Right hindlimb (tissue), 1 donor: ENCODE measurements at regions not wholly inside any gene's neighbourhood (a gene's known extent, or its start where the extent isn't known, plus 50 kb on each side); places are given as distances from the start of the nearest gene placed in this dataset.
"Not testable (repeated sequence)": the region's sequence is repeated elsewhere in the genome, so short reads cannot be mapped to it uniquely, and the experiment has no call there.

ENCODE experiments used
- DNase-seq: peaks from one replicate; pipeline ENCODE4 v3.0.0-alpha.2; 2018

- DNase-seq: not testable (repeated sequence)
These were observed 501.3 kb downstream of the COL12A1 start for GRCh38 chr6:74704540-74704939.

GRCh38 chr6:74690365-74690764 is 515.5 kb downstream of the COL12A1 start:
- no peak for DNase-seq

GRCh38 chr6:74689601-74690000 is 516.3 kb downstream of the COL12A1 start:
- DNase-seq: peak; percentile 82

- DNase-seq: no peak
These were observed 528.4 kb downstream of the COL12A1 start for GRCh38 chr6:74677463-74677862.

- DNase-seq: no peak
These were observed 528.9 kb downstream of the COL12A1 start for GRCh38 chr6:74676906-74677305.

- no peak for DNase-seq
These were observed 531.5 kb downstream of the COL12A1 start for GRCh38 chr6:74674377-74674776.

- peak; percentile 39 for DNase-seq
These were observed 534.3 kb downstream of the COL12A1 start for GRCh38 chr6:74671558-74672025.

GRCh38 chr6:74658391-74658790 is 547.5 kb downstream of the COL12A1 start:
- no peak for DNase-seq

- DNase-seq: no peak
These were observed 547.9 kb downstream of the COL12A1 start for GRCh38 chr6:74657931-74658330.

GRCh38 chr6:74657011-74657410 is 548.8 kb downstream of the COL12A1 start:
- DNase-seq: no peak

- no peak for DNase-seq
These were observed 549.4 kb downstream of the COL12A1 start for GRCh38 chr6:74656453-74656852.

GRCh38 chr6:74654296-74654695 is 551.6 kb downstream of the COL12A1 start:
- no peak for DNase-seq

GRCh38 chr6:74651948-74652842 is 553.7 kb downstream of the COL12A1 start:
- no peak for DNase-seq

- DNase-seq: no peak
These were observed 555.2 kb downstream of the COL12A1 start for GRCh38 chr6:74650668-74651067.

- DNase-seq: no peak
These were observed 559.4 kb downstream of the COL12A1 start for GRCh38 chr6:74646461-74646860.

GRCh38 chr6:74645108-74645849 is 560.6 kb downstream of the COL12A1 start:
- DNase-seq: no peak

GRCh38 chr6:74642101-74642500 is 563.8 kb downstream of the COL12A1 start:
- no peak for DNase-seq

- no peak for DNase-seq
These were observed 567.4 kb downstream of the COL12A1 start for GRCh38 chr6:74638412-74638811.

GRCh38 chr6:74632196-74632875 is 573.5 kb downstream of the COL12A1 start:
- no peak for DNase-seq

GRCh38 chr6:74631564-74631963 is 574.3 kb downstream of the COL12A1 start:
- no peak for DNase-seq

GRCh38 chr6:74626288-74626687 is 579.6 kb downstream of the COL12A1 start:
- DNase-seq: no peak

GRCh38 chr6:74623027-74623426 is 582.8 kb downstream of the COL12A1 start:
- DNase-seq: no peak

GRCh38 chr6:74611220-74611619 is 594.6 kb downstream of the COL12A1 start:
- no peak for DNase-seq
